ENCODE measurements at regions not wholly inside any gene's neighbourhood (a gene's known extent, or its start where the extent isn't known, plus 50 kb on each side); places are given as distances from the start of the nearest gene placed in this dataset.
"Not testable (repeated sequence)": the region's sequence is repeated elsewhere in the genome, so short reads cannot be mapped to it uniquely, and the experiment has no call there.

DNA sequence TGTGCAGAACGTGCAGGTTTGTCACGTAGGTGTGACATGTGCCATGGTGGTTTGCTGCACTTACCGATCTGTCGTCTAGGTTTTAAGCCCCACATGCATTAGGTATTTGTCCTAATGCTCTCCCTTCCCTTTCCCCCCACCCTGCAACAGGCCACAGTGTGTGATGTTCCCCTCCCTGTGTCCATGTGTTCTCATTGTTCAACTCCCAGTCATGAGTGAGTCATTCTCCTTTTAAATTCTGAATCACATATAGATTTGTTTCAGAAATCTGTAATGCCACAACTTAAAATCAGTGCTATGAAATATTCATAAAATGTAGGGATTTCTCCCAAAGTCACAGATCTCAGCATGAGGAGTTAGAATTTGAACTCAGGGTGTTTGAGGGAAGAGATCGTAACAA is 552.5 kb upstream of the MBL2 start:
- no peak for FAIRE-seq

DNA sequence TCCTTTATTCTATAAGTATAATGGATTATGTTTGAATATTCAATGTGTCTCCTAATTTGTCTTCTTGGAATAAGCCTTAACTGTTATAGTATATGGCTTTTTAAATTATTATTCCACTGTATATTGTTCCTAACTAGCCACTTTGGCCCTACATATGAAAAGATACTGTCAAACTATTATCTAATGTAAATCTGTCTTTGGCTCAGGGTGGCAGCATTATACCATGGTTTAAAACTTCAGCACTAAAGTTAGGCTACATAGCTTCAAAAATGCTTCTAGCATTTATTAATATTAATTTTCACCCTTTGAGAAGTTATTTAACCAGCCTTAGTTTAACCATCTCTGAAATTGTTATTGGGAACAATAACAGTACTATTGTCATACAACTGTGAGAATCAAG is 543.1 kb upstream of the MBL2 start:
- no peak for FAIRE-seq

DNA sequence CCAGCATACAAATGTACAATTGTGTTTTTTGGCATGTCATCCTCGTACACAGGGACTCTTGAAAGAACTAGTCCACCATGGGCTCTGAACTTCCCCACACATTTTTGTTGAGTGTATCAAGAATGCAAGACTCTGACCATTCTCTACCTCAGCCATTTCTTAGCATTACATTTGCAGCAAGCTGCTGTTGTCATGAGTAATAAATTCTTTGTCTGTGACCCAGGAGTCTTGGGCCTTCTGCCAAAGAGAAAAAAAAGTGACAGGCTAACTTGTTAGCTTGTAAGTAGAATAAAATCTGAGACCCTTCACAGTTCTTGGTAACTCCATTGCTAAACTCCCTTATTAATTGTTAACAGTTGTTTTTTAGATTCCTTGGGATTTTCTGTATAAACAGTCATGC is 542.3 kb upstream of the MBL2 start:
- FAIRE-seq, result no peak

DNA sequence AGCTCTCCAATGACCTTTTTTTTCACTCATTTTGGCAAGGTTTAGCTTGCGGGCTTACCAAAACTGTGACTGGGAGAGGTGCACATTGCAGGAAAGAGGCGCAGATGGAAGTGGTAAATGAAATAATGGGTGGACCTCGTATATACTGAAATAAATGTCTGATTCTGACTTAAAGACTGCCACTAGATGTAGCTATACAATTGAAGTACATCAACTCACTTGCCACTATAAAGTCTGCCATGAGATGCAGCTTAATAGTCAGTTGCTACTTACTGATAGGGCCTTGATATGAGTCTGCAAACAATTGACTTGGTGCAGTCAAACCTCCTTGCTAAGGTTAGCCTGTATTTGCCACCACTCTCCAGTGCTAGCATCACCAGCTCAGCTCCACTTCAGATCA is 525.9 kb upstream of the MBL2 start:
- FAIRE-seq, result no peak

DNA sequence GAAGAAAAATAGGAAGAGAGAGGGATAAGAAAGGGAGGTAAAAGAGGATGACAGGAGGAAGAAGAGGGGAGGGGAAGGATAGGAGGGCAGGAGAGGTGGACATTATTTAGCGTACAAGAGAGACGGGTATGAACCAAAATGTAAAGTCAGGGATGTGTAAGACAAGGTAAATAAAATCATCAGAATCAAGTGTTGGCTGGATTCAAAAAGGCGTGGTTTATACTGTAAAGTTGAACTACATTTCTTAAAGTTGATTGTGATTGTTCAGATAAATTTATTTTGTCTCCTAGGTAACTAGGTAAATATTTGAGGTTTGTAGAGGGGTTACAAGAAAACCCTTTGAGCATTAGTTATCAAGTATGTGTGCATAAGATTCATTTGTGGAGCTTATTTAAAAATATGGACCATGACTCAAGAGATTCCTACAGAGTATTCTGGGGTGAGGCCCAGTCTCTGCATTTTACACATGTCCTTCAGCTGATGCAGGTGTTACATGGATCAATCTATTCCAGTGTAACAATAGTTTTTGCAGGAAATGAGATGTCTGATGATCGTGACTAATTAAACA is 512.1 kb upstream of the MBL2 start:
- FAIRE-seq, result no peak

DNA sequence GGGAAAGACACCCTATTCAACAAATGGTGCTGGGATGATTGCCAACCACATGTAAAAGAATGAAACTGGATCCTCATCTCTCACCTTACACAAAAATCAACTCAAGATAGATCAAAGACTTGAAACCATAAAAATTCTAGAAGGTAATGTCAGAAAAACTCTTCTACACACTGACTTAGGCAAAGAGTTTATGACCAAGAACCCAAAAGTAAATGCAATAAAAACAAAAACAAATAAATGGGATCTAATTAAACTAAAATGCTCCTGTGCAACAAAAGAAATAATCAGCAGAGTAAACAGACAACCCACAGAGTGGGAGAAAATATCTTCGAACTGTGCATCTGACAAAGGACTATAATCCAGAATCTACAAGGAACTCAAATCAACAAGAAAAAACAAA is 504.2 kb upstream of the MBL2 start:
- FAIRE-seq, result no peak

DNA sequence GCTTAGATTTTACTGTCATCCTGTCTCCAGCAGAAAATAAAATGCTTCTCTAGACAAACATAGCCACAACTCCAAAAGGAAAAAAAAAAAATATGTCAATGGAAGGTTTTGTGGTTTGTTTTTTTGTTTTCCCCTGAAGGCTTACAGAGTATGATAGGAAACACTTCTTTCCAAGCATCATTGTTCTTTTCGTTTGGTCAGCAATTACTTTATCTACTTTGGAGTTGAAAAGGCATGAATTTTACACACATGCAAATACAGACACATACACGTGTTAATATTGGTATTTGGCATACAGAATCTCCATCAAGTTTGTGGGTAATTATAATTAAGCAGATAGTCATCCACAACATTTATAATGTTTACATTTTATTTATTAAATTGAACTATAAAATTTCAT is 496.9 kb upstream of the MBL2 start:
- no peak for FAIRE-seq

DNA sequence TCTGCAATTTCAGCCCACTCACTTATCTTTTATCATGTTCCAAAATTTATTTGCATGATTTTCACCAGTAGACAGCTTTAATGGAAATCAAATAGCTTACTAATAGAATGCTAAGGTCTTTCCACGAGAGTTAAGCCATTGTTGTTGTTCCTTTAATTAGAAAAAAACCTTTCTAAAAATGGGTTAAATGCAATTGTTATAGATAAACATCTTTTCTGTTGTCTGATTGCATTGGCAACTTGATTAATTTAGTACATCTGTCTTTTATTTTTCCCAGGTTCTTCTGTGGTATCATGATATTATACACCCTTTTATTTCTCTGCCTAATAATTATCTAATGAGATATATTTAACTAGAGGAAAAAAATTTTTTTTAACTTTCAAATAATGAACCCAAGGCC is 487.6 kb upstream of the MBL2 start:
- no peak for FAIRE-seq

DNA sequence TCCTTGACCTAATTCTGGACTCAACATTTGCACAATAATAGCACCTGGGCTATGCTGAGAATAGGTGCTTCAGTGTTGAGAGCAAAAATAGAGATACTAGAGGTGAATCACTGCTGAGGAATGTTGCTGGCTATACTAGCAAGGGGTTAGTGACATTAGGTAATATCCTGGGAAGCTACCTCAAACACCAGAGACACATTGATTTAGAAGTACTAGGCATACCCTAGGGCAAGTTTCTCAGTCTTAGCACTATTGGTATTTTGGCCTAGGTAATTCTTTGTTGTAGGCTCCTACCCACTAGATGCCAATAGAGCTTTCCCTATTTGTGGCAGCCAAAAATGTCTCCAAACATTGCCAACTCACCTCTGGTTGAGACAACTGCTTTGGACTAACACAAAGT is 484.0 kb upstream of the MBL2 start:
- no peak for FAIRE-seq

DNA sequence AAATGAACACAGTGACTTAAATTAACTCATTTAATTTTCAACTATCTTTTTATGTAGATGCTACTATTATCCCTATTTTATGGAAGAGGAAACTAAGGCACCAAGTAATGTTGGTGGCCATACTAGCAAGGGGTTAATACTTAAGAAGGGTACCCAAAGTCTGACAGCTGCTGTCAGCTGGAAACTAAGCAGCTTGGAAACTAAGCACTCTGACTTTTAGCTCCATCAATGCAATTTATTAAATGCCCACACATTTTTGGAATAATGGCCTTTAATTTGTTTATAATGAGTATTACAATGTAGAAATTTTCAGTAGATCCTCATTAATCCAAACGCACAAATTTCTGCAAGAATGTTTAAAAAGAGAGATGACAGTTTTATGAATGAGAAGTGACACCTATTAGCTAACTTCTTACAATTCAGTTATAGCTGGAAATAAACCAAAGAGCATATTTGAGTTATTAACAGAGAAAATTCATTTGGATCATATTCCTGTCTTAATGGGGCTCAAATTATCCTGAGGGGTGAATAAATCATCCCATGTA is 483.1 kb upstream of the MBL2 start:
- no peak for FAIRE-seq

DNA sequence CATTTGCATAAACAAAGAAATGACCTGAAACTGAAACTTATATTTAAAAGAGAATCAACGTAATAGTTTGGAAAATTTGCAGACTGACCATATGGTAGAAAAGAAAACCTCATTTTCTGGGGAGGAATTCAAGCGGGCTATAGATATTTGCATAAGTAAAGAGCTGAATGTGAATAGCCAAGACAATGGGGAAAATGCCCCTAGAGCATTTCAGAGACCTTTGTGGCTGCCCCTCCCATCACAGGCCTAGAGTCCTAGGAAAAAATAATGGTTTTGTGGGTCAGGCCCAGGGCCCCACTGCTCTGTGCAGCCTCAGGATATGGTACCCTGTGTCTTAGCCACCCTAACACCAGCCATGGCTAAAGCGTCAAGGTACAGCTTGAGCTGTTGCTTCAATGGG is 480.6 kb upstream of the MBL2 start:
- FAIRE-seq, result no peak

DNA sequence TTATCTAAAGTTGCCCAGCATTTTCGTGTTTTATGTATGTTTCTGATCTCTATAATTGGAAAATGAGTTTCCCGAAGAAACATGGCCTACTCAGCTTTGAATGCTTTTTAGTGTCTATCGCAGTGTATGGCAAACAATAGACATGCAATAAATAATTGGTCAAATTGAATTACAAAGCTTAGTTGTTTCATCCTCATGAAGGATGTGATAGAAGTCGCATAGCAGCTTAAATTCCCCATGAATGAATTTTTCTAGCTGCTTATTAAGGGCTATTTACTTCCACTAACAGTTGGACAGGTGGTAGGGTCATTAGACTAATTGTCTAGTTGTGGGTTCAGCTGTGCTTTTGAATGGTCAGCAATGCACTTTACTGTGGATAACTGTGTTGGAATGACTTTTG is 467.3 kb upstream of the MBL2 start:
- FAIRE-seq, result no peak

DNA sequence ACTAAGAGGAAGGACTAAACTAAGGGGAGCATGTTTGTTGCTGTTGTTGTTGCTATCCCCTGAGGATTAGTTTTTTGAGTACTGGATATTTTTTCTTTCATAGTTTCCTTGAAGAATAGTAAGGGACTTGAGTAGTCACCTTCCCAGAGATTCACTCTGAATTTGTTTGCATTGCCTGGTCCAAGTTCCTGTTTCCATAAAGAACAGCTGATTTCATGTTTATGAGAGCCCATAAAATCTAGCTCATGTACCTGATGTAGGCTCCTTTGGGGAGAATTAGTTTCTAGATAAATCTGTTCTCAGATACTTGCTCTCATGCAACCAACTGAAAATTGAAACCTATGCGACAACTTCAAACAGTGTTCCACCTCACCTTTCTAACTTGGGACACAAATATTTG is 464.4 kb upstream of the MBL2 start:
- no peak for FAIRE-seq

DNA sequence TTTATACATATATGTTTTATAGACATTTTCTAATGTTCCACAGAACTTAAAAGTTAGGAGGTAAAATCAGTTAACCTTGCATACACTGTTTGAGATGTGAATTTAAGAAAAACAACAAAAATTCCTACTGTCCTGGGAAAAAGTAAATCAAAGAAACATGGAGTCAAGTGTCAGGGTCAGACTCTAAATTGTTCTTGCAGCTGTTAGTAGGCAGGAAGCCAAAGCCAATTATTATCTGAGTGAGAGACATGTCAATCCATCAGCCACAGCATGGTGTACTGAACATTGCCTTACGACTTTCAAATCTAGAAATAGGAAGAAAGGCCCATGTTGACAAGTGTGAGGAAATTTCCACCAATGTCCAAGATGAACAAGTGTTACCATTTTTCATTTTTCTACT is 461.2 kb upstream of the MBL2 start:
- no peak for FAIRE-seq

DNA sequence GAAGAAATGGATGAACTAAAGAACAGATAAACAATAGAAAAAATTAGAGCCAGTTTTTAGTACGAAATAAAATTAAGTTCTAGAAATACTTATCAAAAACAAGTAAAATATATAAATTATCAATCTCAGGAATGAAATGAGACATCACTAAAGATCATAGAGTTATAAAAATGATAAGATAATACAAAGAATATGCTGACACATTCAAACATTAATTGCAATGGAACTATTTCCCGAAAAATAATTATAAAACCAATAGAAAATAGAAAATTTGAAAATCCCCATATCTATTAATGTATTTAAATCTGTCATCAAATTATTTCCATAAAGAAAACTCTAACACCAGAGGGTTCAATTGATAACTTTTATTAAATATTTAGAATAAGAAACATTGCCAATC is 458.1 kb upstream of the MBL2 start:
- FAIRE-seq, result no peak

DNA sequence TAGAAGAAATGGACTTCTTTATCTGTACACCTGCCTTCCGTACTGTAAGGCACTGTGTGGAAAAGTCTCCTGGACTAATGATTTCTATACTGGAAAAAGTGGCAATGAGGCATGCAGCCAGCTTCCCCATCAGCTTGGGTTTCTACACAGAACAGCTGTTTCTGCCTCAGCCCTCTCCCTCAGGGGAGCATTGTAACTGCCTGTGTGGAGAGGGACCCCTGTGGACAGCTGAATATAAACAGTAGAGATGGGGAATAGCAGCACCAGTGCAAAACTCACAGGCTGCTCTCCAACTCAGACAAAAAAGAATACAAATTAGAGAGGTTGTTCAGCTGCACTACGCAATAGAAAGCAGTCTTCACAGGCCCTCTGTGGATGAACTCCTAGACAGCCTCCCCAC is 451.3 kb upstream of the MBL2 start:
- FAIRE-seq, result no peak

DNA sequence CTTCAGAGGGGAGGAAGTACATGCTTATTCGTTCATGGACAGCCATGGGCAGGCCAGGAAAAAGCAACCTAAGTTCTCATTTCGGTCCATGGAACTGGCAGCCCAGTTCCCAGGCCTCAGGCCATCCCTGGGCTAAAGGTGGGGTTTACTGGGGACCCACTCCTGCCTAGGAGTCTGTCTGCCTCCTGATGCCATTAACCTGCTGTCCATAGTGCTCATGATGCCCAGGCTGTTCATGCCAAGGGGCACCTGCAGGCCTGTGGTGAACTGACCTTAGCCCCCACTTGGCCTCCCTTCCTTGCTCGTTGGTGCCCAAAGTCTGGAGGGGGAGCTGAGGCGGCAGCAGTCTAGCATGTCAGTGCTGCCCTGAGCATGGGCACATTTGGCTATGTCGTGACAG is 450.2 kb upstream of the MBL2 start:
- FAIRE-seq, result no peak

DNA sequence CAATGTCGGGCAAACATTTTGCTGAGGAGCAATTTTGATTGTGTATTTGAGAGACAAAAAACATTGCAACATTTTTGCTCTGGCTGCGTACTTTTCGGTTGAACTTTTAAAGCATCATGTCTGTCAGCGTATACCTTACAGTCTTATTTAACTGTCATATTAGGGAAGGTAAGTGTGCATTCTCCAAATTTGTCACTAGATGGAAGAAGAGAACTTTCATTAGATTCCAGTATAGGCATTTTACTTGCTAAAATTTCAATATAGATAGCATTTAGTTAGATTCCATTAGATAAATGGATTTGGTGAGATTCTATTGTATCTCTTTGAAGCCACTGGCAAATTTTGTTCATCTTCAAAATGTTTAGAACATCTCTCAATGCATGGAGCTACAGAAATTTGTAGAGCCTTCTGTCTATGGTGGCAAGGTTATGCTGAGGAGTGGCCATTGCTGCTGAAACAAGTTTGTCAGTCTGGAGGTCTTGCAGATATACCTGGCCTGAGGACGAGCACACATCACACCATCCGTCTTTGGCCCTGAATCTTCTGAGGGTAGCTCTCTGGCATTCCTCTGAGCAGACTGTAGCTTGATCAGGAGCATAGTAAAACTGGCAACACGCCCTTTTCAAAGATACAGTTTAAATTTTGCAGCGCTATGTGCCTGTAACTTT is 437.5 kb upstream of the MBL2 start:
- FAIRE-seq, result peak; percentile 87

DNA sequence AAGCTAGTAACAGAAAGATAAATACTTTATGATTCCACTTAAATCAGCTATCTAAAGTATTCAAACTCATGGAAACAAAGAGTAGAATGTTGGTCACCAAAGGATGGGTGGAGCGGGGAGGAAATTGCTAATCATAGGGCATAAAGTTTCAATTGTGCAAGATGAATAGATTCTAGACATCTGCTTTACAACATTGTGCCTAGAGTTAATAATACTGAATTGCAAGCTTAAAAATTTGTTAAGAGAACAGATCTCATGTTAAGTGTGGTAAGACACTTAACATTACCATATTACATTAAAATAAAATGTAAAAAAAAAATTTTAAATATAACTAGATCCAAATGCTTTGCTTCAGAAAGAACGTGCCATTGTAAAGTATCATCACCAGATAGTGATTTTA is 411.1 kb upstream of the MBL2 start:
- no peak for FAIRE-seq

DNA sequence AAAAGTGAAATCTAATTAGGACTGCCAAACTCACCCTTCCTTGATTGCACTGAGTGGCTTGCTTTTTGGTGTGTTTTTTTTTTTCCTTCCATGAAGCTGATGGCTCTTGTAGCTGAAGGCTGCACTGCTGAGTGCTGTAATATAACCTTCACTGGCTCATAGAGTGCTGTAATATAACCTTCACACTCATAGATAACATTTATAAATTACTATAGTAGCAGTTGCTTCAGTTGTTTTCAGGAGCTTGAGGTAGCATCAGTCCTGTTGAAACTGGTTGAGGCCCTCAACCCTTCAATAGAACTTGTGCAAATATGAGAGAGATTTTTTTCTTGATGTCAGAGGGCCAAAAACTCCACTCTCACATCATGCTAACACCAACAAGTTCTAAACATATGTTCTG is 404.9 kb upstream of the MBL2 start:
- no peak for FAIRE-seq

DNA sequence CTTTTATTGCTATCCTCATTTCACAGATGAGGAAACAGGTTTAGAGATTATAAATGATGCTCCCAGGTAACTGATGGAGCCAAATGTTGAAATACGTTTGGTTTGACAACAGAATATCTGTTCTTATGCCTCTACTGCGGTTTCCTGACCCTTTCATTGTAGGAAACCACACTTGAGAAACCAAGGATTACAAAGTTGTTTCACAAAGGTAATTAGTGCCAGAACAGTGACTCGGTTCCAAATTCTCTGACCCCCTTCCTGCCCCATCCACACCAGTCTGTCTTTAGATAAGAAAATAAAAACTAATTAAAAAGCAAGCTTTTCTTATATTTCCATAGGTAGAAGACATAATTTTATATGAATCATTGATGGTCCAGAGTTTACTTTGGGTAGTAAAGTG is 393.7 kb upstream of the MBL2 start:
- no peak for FAIRE-seq

DNA sequence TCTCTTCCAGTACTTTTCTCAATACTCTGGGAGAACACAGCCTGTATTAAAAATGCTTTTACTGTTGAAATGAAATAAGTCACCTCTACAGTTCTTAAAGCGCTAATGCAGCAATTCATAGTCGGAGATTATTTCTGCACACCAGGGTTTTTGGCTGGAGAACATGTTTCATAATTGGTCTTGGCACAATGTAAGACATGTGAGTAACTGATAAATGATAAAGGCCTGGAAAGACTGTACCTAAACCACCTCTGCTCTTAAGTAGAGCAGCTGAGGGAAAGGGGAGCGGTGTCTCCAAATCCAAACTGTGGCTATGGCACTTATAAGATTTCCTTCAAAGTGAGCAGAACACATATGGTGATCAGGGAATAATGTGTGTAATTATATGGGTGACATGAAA is 390.3 kb upstream of the MBL2 start:
- no peak for FAIRE-seq

DNA sequence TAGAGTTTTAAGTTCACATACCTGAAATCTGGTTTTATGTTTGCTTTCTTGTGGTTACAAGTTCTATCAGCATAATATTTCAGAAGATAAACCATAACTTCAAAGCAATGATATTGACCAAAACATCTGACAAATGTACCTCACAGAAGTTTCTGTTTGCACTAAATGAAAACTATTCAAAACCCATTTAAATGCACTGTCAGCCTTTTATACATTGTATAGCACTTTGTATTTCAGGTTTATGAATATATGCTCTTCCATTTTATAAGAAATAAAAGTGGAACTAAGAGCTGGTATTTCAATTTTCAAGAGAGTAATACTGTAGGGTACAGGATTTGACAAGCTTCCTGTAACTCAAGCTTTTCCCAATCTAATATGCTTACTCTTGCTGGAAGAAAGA is 388.6 kb upstream of the MBL2 start:
- no peak for FAIRE-seq

DNA sequence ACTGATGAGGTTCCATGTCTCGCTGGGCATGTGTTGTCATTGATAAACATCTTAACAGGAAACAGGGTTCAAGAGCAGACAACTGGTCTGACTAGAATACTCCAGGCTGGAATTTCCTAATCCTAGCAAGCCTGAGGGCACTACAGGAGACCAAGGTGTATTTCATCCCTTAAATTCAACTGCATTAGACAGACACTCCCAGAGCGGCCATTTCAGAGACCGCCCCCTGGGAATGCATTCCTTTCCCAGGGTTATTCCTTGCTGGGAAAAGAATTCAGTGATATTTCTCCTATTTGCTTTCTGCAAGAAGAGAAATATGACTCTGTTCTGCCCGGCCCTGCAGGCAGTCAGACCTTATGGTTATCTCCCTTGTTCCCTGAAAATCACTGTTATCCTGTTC is 383.1 kb upstream of the MBL2 start:
- FAIRE-seq, result not testable (repeated sequence)

DNA sequence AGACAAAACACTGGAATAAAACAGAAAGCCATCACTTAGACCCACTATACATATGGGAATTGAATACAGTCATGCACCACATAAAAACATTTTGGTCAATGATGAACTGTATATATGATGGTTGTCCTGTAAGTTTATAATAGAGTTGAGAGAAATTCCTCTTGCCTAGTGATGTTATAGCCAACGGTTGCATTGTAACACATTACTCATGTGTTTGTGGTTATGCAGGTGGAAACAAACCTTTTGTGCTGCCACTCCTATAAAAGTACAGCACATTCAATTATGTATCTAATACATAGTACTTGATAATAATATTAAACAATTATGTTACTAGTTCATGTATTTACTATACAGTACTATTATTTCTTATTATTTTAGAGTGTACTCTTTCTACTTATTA is 381.2 kb upstream of the MBL2 start:
- FAIRE-seq, result no peak

Data from A204.1 (cell line).